GM21529 (cell line): ENCODE measurements at regions not wholly inside any gene's neighbourhood (a gene's known extent, or its start where the extent isn't known, plus 50 kb on each side); places are given as distances from the start of the nearest gene placed in this dataset.

Experiments
- ATAC-seq: cut with Tn5 transposase; IDR thresholded peaks from one replicate; pipeline ENCODE4 v1.9.1; 2021; ENCODE audit not compliant: unreplicated experiment

- ATAC-seq: no peak
Observed at GRCh38 chr2:133666621-133667020, 98.4 kb upstream of the NCKAP5 start.

- no peak for ATAC-seq
Observed at GRCh38 chr2:133667085-133667484, 98.8 kb upstream of the NCKAP5 start.

DNA sequence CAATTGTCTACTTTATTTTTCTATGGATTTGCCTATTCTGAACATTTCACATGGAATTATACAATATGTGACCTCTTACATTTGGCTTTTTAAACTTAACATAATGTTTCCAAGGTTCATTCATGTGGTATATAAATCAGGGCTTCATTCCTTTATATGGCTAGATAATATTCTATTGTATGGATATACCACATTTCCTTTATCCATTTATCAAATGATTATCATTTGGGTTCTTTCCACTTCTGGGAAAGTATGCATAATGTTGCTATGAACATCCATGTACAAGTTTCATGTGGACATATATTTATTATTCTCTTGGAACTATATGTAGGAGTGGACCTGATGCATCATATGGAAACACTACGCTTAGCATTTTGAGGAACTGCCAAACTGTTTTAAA lies 99.7 kb upstream of the NCKAP5 start:
- no peak for ATAC-seq

- no peak for ATAC-seq
Observed at GRCh38 chr2:133668547-133668946, 100.3 kb upstream of the NCKAP5 start.

DNA sequence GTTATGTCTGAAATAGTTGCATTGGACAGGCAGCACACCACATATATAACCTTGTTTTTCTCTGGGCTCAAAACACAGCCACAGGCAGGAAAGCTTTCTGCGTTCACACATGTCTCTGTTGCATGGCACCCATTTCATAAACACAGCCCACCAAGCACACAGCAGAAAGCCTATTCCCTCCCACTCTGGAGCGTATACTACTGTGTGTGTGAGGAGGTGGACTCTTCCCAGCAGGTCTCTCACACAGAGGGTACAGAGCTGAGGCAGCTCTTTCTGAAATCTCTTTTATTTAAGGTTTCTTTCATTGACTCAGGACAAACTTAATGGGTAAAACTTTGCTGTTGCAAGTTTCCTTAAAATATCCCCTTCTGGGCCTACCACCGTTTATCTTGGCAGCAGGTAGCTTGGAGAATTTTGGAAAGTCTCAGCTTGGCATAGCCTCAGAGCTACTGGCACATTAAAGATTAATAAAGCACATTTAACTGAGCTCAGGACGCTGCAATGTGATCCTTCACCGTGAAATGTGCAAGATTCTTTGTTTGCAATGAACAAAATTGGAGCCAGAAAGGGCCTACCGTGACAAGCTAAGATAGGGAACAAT lies 105.1 kb upstream of the NCKAP5 start:
- no peak for ATAC-seq

DNA sequence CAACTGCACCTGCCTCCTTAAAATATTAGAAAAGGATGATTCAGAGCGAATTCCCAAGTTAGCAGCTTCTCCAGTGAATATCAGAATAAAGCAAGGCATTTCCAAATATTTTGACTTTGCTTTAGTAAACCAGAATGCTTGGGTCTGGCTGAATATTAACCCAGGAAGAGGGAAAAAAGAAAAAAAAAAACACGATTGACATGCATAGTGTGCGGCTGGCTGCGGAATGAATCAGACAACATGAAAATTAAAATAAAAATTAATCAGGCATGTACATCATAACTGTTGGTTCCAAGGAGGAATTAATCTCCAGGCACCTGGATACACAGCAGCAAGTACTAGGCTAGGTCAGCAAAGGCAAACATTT lies 105.8 kb upstream of the NCKAP5 start:
- ATAC-seq: no peak

GRCh38 chr2:133674433-133675331 lies 106.4 kb upstream of the NCKAP5 start:
- no peak for ATAC-seq

- no peak for ATAC-seq
Observed at GRCh38 chr2:133676392-133677130, 108.3 kb upstream of the NCKAP5 start.

- no peak for ATAC-seq
Observed at GRCh38 chr2:133680343-133681049, 112.2 kb upstream of the NCKAP5 start.

DNA sequence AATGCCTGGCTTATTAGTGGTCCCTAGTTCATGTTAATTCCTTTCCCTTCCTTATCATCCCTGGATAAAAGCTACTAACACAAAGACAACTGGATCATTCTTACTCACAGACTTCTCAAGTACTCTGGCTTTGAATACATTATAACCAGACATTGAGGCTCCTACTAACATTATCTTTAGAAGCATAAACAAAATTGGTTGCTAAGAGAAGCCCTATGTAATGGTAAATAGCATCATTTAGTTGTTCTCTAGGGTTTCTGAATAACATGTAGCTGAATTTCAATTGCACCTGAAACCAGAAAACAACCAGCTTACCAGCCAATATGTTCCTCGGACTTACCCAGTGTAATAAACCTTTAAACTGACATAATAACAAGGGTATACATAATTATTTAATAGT lies 114.1 kb upstream of the NCKAP5 start:
- no peak for ATAC-seq

DNA sequence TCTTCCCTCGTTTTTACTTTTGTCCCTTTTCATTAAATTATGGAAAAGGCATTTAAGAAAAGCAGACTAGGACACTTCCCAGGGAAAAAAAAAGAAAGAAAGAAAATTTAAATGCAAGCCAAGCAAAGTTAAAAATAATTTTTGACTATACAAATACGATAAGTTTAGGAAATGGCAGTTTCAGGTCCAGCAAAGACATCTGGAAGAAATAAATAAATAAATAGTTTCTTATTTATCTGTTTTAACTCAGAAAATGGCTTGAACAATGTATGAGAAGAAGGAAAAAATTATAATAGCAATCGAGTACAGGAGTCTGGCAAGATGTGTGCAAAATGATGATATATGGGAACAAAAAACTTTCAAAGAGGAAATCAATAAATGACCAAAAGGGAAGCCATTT lies 114.6 kb upstream of the NCKAP5 start:
- ATAC-seq: no peak

DNA sequence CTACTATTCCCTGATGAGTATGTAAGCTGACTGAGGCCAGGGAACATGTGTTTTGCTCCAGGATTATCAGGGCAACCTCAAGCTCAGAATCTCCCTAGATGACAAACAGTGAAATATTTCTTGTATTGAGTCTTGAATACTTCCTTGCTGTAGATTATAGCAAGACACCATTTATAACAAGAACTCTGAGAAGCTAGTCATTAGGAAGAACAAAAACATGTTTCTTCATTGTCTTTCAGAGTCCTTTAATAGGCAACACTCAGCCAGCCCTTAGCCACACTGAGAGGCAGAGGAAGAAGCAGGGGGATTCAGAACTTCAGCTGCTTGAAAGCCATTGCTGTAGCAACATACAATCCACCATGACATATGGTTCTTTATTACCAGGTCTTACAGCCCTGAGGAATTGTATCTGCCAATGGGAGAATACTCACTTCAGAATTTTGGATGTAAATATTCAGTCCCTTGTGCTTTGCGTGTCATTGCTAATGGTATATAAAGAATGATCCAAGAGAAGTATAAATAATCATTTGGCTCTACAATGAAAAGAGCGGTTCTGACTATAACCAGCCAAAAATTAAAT lies 117.5 kb upstream of the NCKAP5 start:
- no peak for ATAC-seq

GRCh38 chr2:133690780-133691179 lies 122.5 kb upstream of the NCKAP5 start:
- no peak for ATAC-seq

DNA sequence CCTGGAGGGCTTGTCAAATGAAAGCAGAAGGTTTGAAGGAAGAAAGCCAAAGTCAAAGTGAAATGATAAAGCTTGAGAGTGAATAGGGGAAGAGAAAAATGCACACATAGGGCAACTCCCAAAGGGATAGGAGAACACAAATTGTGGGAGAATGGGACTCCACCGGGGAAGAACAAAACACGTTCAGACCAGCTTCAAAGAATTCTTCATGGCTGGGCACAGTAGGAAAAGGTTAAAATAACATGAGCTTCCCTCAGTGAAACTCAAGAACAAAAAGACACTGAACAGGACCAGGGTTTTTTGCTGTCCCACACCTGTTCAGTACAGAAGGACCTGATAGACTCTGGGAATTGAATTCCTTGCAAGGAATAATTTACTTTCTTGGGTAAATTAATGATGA lies 123.1 kb upstream of the NCKAP5 start:
- ATAC-seq: no peak

DNA sequence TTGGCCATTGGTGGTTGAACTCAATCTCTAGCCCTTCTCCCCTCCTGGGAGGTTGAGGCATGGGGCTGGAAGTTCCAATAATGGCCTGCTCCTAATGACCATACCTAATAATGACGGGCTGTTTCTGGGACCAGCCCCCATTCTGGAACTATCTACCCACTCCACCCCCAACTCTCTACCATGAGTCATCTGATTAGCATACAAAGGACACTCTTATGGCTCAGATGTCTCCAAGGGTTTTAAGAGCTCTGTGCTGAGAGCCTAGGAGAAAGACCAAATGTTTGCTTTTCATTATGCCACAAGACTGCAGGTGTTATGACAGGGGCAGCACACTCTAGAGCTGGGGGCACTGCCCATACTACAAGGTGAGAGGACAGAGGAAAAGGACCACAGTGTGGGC lies 137.0 kb upstream of the NCKAP5 start:
- ATAC-seq: no peak

GRCh38 chr2:133710613-133711012 lies 142.3 kb upstream of the NCKAP5 start:
- ATAC-seq: no peak

GRCh38 chr2:133711201-133711600 lies 142.9 kb upstream of the NCKAP5 start:
- no peak for ATAC-seq

DNA sequence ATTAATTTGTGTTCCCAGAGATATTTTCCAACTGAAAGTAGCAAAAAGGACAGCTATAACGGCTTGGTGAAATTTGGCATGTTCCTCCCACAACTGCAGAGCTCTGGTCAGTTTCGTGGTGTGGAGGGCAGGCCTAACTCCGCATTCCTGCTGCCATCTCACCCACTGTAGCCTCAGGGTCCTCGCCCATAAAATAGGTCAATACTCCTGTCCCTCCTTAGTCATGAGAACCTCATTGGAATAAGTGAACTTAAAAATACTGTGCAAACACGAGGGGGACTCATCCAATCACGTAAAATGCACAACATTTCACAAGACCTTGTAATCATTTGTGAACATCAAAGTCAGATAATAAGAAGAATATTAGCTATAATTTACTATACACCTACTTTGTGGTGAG lies 143.5 kb upstream of the NCKAP5 start:
- no peak for ATAC-seq

DNA sequence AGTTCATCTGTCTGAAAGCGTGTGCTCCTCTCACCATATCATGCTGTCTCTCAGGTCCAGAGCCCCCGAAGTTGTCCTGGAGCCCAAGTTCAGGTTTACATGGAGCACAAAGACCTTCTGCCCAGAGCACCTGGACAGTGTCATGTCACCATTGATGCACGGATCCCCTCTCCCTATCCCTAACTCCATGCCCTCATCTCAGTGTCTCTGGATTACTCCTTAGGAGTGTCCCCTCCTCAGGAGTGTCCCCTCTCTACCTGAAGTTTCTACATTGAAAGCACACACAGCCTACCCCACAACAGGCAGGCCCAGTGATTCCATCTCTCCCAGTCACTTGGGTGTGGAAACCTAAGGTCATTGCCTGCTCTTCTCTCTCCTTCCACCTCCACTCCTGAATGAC lies 144.1 kb upstream of the NCKAP5 start:
- ATAC-seq: no peak

DNA sequence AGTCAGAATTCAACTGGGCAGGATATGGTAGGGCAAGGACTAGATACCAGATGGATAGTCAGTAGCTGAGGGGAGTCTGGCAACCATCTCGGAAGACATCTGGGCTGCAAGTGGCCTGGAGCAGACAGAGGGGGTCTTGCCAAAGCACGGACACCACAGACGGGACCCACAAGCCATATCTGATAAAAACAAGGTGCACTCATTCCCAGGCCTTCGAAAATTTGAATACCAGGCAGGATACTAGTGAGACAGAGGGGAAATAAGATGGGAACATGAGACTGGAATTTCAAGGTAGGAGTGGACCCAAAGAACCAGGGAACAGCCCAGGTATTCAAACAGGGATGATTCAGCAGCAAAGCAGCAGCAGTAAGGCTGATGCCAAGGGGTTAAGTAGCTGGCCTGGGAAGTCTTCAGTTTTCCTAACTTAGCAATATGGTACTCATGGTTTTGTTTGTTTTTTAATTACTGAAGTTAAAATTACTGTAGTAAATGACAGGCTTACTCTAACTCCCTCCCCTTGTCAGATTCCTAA lies 144.9 kb upstream of the NCKAP5 start:
- ATAC-seq: no peak

DNA sequence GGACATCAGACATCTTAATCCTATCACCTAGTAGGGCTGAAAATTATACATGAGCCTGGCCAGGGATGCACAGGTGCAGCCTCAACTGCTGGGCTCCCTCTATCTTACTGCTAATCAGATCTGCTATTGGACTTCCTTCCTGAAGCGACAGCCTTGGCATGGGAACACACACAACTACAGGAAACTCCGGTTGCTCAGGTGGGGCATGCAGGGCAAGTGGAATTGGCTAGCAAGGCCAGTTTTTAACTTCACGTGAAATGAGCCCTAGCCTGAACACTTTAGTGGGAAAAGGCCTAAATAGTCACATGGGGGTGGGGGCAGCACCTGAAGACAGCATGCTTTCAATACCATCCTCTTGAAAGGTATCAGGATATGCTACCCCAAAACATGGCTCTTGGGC lies 147.9 kb upstream of the NCKAP5 start:
- no peak for ATAC-seq
